ENCODE measurements at regions not wholly inside any gene's neighbourhood (a gene's known extent, or its start where the extent isn't known, plus 50 kb on each side); places are given as distances from the start of the nearest gene placed in this dataset.
"Not testable (repeated sequence)": the region's sequence is repeated elsewhere in the genome, so short reads cannot be mapped to it uniquely, and the experiment has no call there.

- H3K36me3 Mint-ChIP-seq: no peaks in the 10 kb centered on the region
These were observed 155.7 kb upstream of the SLIT2 start for GRCh38 chr4:20095805-20096541.

GRCh38 chr4:20091781-20092180 is 159.9 kb upstream of the SLIT2 start:
- no peaks in the 10 kb centered on the region for H3K36me3 Mint-ChIP-seq
- DNase-seq (ENCODE audit: low spot score in 2 of 2): no peak
- no peaks in the 10 kb centered on the region for H3K4me1 Mint-ChIP-seq
- H3K27me3 Mint-ChIP-seq: no peaks in the 10 kb centered on the region
- ATAC-seq (ENCODE audit: low read depth): no peak
- no peak overlapping the region for H3K27ac Mint-ChIP-seq
- peaks cover 2% of the 10 kb centered on the region for H3K9me3 Mint-ChIP-seq
- no peak overlapping the region for H3K4me3 Mint-ChIP-seq

More at GRCh38 chr4:20095805-20096541, 155.7 kb upstream of the SLIT2 start:
- Mint-ChIP-seq H3K27ac (no peak overlapping the region), H3K4me3 (no peak overlapping the region), H3K4me1 (no peaks in the 10 kb centered on the region), H3K9me3 (peaks cover 3% of the 10 kb centered on the region), H3K27me3 (no peaks in the 10 kb centered on the region)
- no peak for DNase-seq (ENCODE audit: low spot score in 2 of 2)
- ATAC-seq (ENCODE audit: low read depth): no peak

GRCh38 chr4:20087522-20087911 is 164.2 kb upstream of the SLIT2 start:
- H3K36me3 Mint-ChIP-seq: no peaks in the 10 kb centered on the region
- H3K9me3 Mint-ChIP-seq: no peaks in the 10 kb centered on the region
- H3K4me1 Mint-ChIP-seq: no peaks in the 10 kb centered on the region
- H3K27me3 Mint-ChIP-seq: no peaks in the 10 kb centered on the region
- no peak overlapping the region for H3K27ac Mint-ChIP-seq
- no peak for ATAC-seq (ENCODE audit: low read depth)
- no peak overlapping the region for H3K4me3 Mint-ChIP-seq
- no peak for DNase-seq (ENCODE audit: low spot score in 2 of 2)

GRCh38 chr4:20086799-20087521 is 164.7 kb upstream of the SLIT2 start:
- Mint-ChIP-seq H3K4me3 (no peak overlapping the region), H3K9me3 (no peaks in the 10 kb centered on the region), H3K27ac (no peak overlapping the region), H3K27me3 (no peaks in the 10 kb centered on the region), H3K36me3 (no peaks in the 10 kb centered on the region), H3K4me1 (no peaks in the 10 kb centered on the region)
- no peak for ATAC-seq (ENCODE audit: low read depth)
- DNase-seq (ENCODE audit: low spot score in 2 of 2): no peak

- H3K36me3 Mint-ChIP-seq: no peaks in the 10 kb centered on the region
- H3K9me3 Mint-ChIP-seq: no peaks in the 10 kb centered on the region
- no peak overlapping the region for H3K4me3 Mint-ChIP-seq
- H3K27me3 Mint-ChIP-seq: no peaks in the 10 kb centered on the region
- DNase-seq (ENCODE audit: low spot score in 2 of 2) (no peak), ATAC-seq (ENCODE audit: low read depth) (no peak)
- H3K4me1 Mint-ChIP-seq: no peaks in the 10 kb centered on the region
- H3K27ac Mint-ChIP-seq: no peak overlapping the region
These were observed 165.5 kb upstream of the SLIT2 start for GRCh38 chr4:20086067-20086798.

GRCh38 chr4:20085653-20086052 is 166.1 kb upstream of the SLIT2 start:
- no peaks in the 10 kb centered on the region for H3K4me1 Mint-ChIP-seq
- H3K27ac Mint-ChIP-seq: no peak overlapping the region
- no peaks in the 10 kb centered on the region for H3K36me3 Mint-ChIP-seq
- no peak for ATAC-seq (ENCODE audit: low read depth)
- H3K27me3 Mint-ChIP-seq: no peaks in the 10 kb centered on the region
- no peaks in the 10 kb centered on the region for H3K9me3 Mint-ChIP-seq
- DNase-seq (ENCODE audit: low spot score in 2 of 2): no peak
- no peak overlapping the region for H3K4me3 Mint-ChIP-seq

- no peak overlapping the region for H3K27ac Mint-ChIP-seq
- no peaks in the 10 kb centered on the region for H3K36me3 Mint-ChIP-seq
- no peaks in the 10 kb centered on the region for H3K27me3 Mint-ChIP-seq
- no peak for DNase-seq (ENCODE audit: low spot score in 2 of 2)
- H3K4me3 Mint-ChIP-seq: no peak overlapping the region
- no peak for ATAC-seq (ENCODE audit: low read depth)
- no peaks in the 10 kb centered on the region for H3K4me1 Mint-ChIP-seq
- no peaks in the 10 kb centered on the region for H3K9me3 Mint-ChIP-seq
These were observed 166.5 kb upstream of the SLIT2 start for GRCh38 chr4:20085156-20085555.

GRCh38 chr4:20084488-20084887 is 167.2 kb upstream of the SLIT2 start:
- Mint-ChIP-seq H3K4me1 (no peaks in the 10 kb centered on the region), H3K36me3 (no peaks in the 10 kb centered on the region), H3K27me3 (no peaks in the 10 kb centered on the region), H3K4me3 (no peak overlapping the region), H3K9me3 (no peaks in the 10 kb centered on the region), H3K27ac (no peak overlapping the region)
- no peak for DNase-seq (ENCODE audit: low spot score in 2 of 2)
- no peak for ATAC-seq (ENCODE audit: low read depth)

GRCh38 chr4:20078644-20079043 is 173.1 kb upstream of the SLIT2 start:
- no peaks in the 10 kb centered on the region for H3K36me3 Mint-ChIP-seq
- no peak overlapping the region for H3K4me3 Mint-ChIP-seq
- DNase-seq (ENCODE audit: low spot score in 2 of 2) (no peak), ATAC-seq (ENCODE audit: low read depth) (no peak)
- no peaks in the 10 kb centered on the region for H3K27me3 Mint-ChIP-seq
- peaks cover 1% of the 10 kb centered on the region for H3K9me3 Mint-ChIP-seq
- H3K27ac Mint-ChIP-seq: no peak overlapping the region
- H3K4me1 Mint-ChIP-seq: no peaks in the 10 kb centered on the region

GRCh38 chr4:20075248-20075871 is 176.3 kb upstream of the SLIT2 start:
- ATAC-seq (ENCODE audit: low read depth): no peak
- Mint-ChIP-seq H3K36me3 (no peaks in the 10 kb centered on the region), H3K9me3 (peaks cover 1% of the 10 kb centered on the region), H3K4me1 (no peaks in the 10 kb centered on the region), H3K27me3 (no peaks in the 10 kb centered on the region), H3K4me3 (no peak overlapping the region), H3K27ac (no peak overlapping the region)
- no peak for DNase-seq (ENCODE audit: low spot score in 2 of 2)

- ATAC-seq (ENCODE audit: low read depth): no peak
These were observed 177.3 kb upstream of the SLIT2 start for GRCh38 chr4:20074450-20074849.

GRCh38 chr4:20065952-20066351 is 185.8 kb upstream of the SLIT2 start:
- H3K27me3 Mint-ChIP-seq: no peaks in the 10 kb centered on the region
- H3K36me3 Mint-ChIP-seq: no peaks in the 10 kb centered on the region

More at GRCh38 chr4:20074450-20074849, 177.3 kb upstream of the SLIT2 start:
- no peak overlapping the region for H3K4me3 Mint-ChIP-seq
- H3K27ac Mint-ChIP-seq: no peak overlapping the region
- peaks cover 1% of the 10 kb centered on the region for H3K9me3 Mint-ChIP-seq
- no peaks in the 10 kb centered on the region for H3K36me3 Mint-ChIP-seq
- no peak for DNase-seq (ENCODE audit: low spot score in 2 of 2)
- no peaks in the 10 kb centered on the region for H3K4me1 Mint-ChIP-seq
- no peaks in the 10 kb centered on the region for H3K27me3 Mint-ChIP-seq

GRCh38 chr4:20062857-20063256 is 188.8 kb upstream of the SLIT2 start:
- not testable (repeated sequence) for H3K9me3 Mint-ChIP-seq; H3K4me3 Mint-ChIP-seq; H3K27ac Mint-ChIP-seq; H3K36me3 Mint-ChIP-seq; DNase-seq (ENCODE audit: low spot score in 2 of 2); H3K27me3 Mint-ChIP-seq; ATAC-seq (ENCODE audit: low read depth); H3K4me1 Mint-ChIP-seq

More at GRCh38 chr4:20065952-20066351, 185.8 kb upstream of the SLIT2 start:
- Mint-ChIP-seq H3K9me3 (no peaks in the 10 kb centered on the region), H3K27ac (no peak overlapping the region), H3K4me3 (no peak overlapping the region), H3K4me1 (no peaks in the 10 kb centered on the region)
- ATAC-seq (ENCODE audit: low read depth) (no peak), DNase-seq (ENCODE audit: low spot score in 2 of 2) (no peak)

GRCh38 chr4:20062054-20062453 is 189.7 kb upstream of the SLIT2 start:
- Mint-ChIP-seq H3K27ac (no peak overlapping the region), H3K36me3 (no peaks in the 10 kb centered on the region), H3K4me3 (no peak overlapping the region), H3K4me1 (no peaks in the 10 kb centered on the region), H3K27me3 (no peaks in the 10 kb centered on the region), H3K9me3 (peaks cover 4% of the 10 kb centered on the region)
- no peak for ATAC-seq (ENCODE audit: low read depth)
- DNase-seq (ENCODE audit: low spot score in 2 of 2): no peak
